A673 (cell line): ENCODE measurements at regions not wholly inside any gene's neighbourhood (a gene's known extent, or its start where the extent isn't known, plus 50 kb on each side); places are given as distances from the start of the nearest gene placed in this dataset.

ENCODE experiments used
- CTCF ChIP-seq: fragments of 300-800, 200-600 bp; sonication (generic); conservative IDR thresholded peaks from 2 replicates; pipeline ENCODE4 v1.5.1; 2017; ENCODE audit warnings: low read depth, mild to moderate bottlenecking, antibody characterized with exemption, low read length, moderate library complexity, mixed read lengths
- EZH2 ChIP-seq: fragments of 200-600 bp; sonication (generic); IDR thresholded peaks from 2 replicates; pipeline ENCODE4 v1.6.1; 2017; ENCODE audit warnings: borderline replicate concordance, low read depth, mild to moderate bottlenecking, mixed read lengths, antibody characterized with exemption, low read length; ENCODE audit not compliant: poor library complexity, severe bottlenecking

GRCh38 chr9:8244505-8245092, 445.0 kb upstream of the DMAC1 start:
- TF ChIP-seq CTCF (no peak), EZH2 (no peak)
